22Rv1 (cell line): ENCODE measurements at regions not wholly inside any gene's neighbourhood (a gene's known extent, or its start where the extent isn't known, plus 50 kb on each side); places are given as distances from the start of the nearest gene placed in this dataset.

Experiments used
- CTCF ChIP-seq: fragments of 450-650 bp; IDR thresholded peaks from 2 replicates; pipeline ENCODE4 v1.5.1; 2017; ENCODE audit warnings: mild to moderate bottlenecking
- ZFX ChIP-seq: fragments of 450-650 bp; IDR thresholded peaks from 2 replicates; pipeline ENCODE4 v1.6.1; 2017; ENCODE audit warnings: antibody characterized with exemption, borderline replicate concordance

- TF ChIP-seq CTCF: no peak
- TF ChIP-seq ZFX: no peak
Observed at GRCh38 chr9:86802900-86803673, 144.2 kb downstream of the GAS1 start.
